ENCODE measurements at regions not wholly inside any gene's neighbourhood (a gene's known extent, or its start where the extent isn't known, plus 50 kb on each side); places are given as distances from the start of the nearest gene placed in this dataset.

DNA sequence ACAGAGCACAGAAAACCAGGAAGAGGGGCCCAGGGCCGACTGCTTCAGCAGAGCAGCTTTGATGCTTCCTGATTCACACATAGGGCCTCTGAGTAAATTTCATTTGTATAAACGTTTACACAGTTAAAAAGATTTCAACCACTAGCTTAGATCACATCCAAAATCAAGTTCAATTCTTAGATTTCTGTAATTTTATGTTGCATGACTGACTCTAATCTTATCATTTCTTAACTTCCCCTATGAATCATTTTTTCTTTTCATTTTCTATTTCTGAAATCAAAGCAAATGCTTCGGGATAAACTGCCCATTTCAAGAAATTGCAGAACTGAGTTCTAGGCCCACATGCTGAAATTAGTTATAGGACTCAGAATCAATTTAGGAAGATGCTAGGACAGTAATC is 224.7 kb downstream of the INHBA start:
- H3K4me3 Mint-ChIP-seq (ENCODE audit: unreplicated experiment) = no peak overlapping the region
- no peaks in the 10 kb centered on the region for H3K4me1 Mint-ChIP-seq (ENCODE audit: unreplicated experiment)
- no peak for DNase-seq (ENCODE audit: low spot score)
- H3K9me3 Mint-ChIP-seq (ENCODE audit: unreplicated experiment) = no peaks in the 10 kb centered on the region
- no peak overlapping the region for H3K27ac Mint-ChIP-seq (ENCODE audit: unreplicated experiment)
- no peaks in the 10 kb centered on the region for H3K36me3 Mint-ChIP-seq (ENCODE audit: low read depth, unreplicated experiment)
- TF ChIP-seq, protein P1, sequence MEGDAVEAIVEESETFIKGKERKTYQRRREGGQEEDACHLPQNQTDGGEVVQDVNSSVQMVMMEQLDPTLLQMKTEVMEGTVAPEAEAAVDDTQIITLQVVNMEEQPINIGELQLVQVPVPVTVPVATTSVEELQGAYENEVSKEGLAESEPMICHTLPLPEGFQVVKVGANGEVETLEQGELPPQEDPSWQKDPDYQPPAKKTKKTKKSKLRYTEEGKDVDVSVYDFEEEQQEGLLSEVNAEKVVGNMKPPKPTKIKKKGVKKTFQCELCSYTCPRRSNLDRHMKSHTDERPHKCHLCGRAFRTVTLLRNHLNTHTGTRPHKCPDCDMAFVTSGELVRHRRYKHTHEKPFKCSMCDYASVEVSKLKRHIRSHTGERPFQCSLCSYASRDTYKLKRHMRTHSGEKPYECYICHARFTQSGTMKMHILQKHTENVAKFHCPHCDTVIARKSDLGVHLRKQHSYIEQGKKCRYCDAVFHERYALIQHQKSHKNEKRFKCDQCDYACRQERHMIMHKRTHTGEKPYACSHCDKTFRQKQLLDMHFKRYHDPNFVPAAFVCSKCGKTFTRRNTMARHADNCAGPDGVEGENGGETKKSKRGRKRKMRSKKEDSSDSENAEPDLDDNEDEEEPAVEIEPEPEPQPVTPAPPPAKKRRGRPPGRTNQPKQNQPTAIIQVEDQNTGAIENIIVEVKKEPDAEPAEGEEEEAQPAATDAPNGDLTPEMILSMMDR (IDR thresholded peaks at IDR 0.05; ENCODE audit: unreplicated experiment) = no peak
- no peaks in the 10 kb centered on the region for H3K27me3 Mint-ChIP-seq (ENCODE audit: unreplicated experiment)

DNA sequence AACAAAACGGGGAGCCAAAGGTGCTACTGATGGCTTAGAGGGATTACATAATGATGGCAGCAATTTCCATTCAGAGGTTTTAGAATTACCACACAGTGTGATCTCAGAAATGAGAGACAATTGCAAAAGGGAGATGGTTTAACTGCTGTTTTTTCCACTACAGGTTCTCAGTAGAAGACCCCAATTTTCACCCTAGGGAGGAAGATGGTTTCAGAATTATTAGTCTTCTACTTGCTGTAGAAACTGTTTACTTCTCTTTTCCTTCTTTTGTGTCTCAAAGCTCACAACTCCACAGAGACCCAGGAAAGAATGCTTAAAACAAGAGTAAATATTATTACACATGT is 226.5 kb downstream of the INHBA start:
- Mint-ChIP-seq H3K27me3 (ENCODE audit: unreplicated experiment) (no peaks in the 10 kb centered on the region), H3K9me3 (ENCODE audit: unreplicated experiment) (no peaks in the 10 kb centered on the region), H3K27ac (ENCODE audit: unreplicated experiment) (no peak overlapping the region), H3K4me1 (ENCODE audit: unreplicated experiment) (peaks cover 5% of the 10 kb centered on the region), H3K36me3 (ENCODE audit: low read depth, unreplicated experiment) (no peaks in the 10 kb centered on the region), H3K4me3 (ENCODE audit: unreplicated experiment) (no peak overlapping the region)
- TF ChIP-seq, protein P1 (IDR thresholded peaks at IDR 0.05; ENCODE audit: unreplicated experiment) = no peak
- no peak for DNase-seq (ENCODE audit: low spot score)

DNA sequence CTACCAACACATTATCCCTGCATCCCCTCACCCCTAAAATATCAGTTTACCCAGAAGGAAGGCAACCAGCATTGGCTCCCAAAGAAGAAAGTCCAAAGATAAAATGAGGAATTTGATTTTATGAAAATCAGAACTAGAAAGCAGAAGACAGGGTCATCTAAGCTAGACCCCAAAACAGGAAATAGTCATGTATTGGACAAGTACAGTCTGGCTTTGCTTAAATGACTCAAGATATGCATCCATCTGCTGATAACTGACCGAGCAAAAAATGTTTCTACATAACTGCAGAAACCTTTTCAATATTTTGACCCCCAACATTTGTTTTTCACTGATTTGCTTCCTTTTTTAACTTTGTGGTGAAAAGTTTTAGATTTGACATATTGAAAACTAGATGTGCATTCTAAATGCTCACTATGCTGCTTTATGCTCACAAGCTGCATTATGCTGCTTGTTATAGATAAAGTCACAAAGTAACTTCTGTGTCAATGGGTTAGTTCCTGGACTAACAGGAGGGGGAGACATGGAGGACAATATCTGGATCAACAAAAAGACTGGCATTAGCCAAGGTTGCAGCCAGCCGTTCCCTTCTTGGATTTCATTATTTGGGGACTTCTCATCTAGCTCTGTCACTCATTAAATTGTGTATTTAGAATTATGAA is 227.0 kb downstream of the INHBA start:
- no peak for DNase-seq (ENCODE audit: low spot score)
- no peaks in the 10 kb centered on the region for H3K9me3 Mint-ChIP-seq (ENCODE audit: unreplicated experiment)
- H3K4me3 Mint-ChIP-seq (ENCODE audit: unreplicated experiment) = no peak overlapping the region
- H3K27ac Mint-ChIP-seq (ENCODE audit: unreplicated experiment) = no peak overlapping the region
- no peaks in the 10 kb centered on the region for H3K27me3 Mint-ChIP-seq (ENCODE audit: unreplicated experiment)
- no peaks in the 10 kb centered on the region for H3K36me3 Mint-ChIP-seq (ENCODE audit: low read depth, unreplicated experiment)
- peaks cover 7% of the 10 kb centered on the region for H3K4me1 Mint-ChIP-seq (ENCODE audit: unreplicated experiment)
- TF ChIP-seq, protein P1 (IDR thresholded peaks at IDR 0.05; ENCODE audit: unreplicated experiment) = no peak

DNA sequence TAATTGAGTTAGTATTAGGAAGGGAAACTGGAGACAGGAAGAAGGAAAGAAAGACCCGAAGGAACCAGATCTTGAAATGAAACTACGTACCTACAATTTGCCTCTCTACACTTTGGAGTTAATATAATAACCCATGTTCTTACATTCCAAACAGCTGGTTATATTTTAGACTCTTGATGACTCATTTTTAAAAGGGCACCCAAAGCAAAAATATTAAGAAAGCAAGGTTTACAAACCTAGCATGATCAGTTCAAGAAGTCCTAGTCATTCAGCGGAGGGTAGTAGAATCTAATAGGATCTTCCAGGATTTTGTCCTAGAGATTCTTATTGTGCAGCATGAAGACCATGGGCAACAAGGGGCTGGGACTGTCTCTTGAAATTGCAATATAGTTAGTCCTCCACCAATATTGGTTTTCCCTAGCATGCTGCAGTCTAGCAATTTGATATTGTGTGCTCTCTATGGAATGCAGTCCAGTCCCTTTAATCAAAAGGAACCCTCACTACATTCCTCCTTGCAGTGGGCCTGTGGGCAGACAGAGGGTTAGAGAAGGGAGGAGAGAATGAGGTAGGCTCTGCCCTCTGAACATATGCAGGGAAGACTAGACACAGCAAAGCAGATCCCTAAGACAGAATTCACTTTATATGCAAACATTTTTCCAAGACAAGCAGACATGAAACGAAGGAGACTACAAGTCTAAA is 230.3 kb downstream of the INHBA start:
- H3K9me3 Mint-ChIP-seq (ENCODE audit: unreplicated experiment) = no peaks in the 10 kb centered on the region
- H3K4me1 Mint-ChIP-seq (ENCODE audit: unreplicated experiment) = peaks cover 7% of the 10 kb centered on the region
- H3K36me3 Mint-ChIP-seq (ENCODE audit: low read depth, unreplicated experiment) = no peaks in the 10 kb centered on the region
- no peak overlapping the region for H3K27ac Mint-ChIP-seq (ENCODE audit: unreplicated experiment)
- TF ChIP-seq, protein P1 (IDR thresholded peaks at IDR 0.05; ENCODE audit: unreplicated experiment) = no peak
- no peak for DNase-seq (ENCODE audit: low spot score)
- H3K27me3 Mint-ChIP-seq (ENCODE audit: unreplicated experiment) = peaks cover 2% of the 10 kb centered on the region
- H3K4me3 Mint-ChIP-seq (ENCODE audit: unreplicated experiment) = no peak overlapping the region

DNA sequence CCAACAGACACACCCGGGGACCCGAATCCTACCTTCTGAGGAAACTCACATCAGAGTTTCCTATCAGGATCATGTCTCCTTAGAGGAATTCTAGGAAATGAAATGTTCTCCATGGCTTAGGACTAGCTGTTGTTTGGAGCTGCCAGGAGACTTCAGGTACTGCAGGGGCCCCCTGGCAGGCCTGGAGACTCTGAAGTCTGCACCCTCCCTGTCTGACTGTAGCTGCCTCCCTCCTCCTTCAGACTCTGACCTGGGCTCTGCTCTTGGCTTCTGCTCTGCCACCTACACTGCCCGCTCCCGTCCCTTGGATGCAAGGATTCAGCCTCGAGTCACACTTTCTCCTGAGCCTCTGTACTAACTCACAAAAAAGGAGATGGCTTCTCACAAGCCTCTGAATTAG is 232.8 kb downstream of the INHBA start:
- Mint-ChIP-seq H3K27ac (ENCODE audit: unreplicated experiment) (no peak overlapping the region), H3K27me3 (ENCODE audit: unreplicated experiment) (peaks cover 3% of the 10 kb centered on the region), H3K9me3 (ENCODE audit: unreplicated experiment) (no peaks in the 10 kb centered on the region), H3K36me3 (ENCODE audit: low read depth, unreplicated experiment) (no peaks in the 10 kb centered on the region), H3K4me3 (ENCODE audit: unreplicated experiment) (no peak overlapping the region), H3K4me1 (ENCODE audit: unreplicated experiment) (peaks cover 10% of the 10 kb centered on the region)
- DNase-seq (ENCODE audit: low spot score) = no peak
- TF ChIP-seq, protein P1 (IDR thresholded peaks at IDR 0.05; ENCODE audit: unreplicated experiment) = no peak
